NCI-H146 (cell line): ENCODE measurements at regions not wholly inside any gene's neighbourhood (a gene's known extent, or its start where the extent isn't known, plus 50 kb on each side); places are given as distances from the start of the nearest gene placed in this dataset.
"Not testable (repeated sequence)": the region's sequence is repeated elsewhere in the genome, so short reads cannot be mapped to it uniquely, and the experiment has no call there.

ENCODE experiments used
- DNase-seq: peaks from one replicate; lab custom pipeline; 2025; lab: John Stamatoyannopoulos, UW

DNA sequence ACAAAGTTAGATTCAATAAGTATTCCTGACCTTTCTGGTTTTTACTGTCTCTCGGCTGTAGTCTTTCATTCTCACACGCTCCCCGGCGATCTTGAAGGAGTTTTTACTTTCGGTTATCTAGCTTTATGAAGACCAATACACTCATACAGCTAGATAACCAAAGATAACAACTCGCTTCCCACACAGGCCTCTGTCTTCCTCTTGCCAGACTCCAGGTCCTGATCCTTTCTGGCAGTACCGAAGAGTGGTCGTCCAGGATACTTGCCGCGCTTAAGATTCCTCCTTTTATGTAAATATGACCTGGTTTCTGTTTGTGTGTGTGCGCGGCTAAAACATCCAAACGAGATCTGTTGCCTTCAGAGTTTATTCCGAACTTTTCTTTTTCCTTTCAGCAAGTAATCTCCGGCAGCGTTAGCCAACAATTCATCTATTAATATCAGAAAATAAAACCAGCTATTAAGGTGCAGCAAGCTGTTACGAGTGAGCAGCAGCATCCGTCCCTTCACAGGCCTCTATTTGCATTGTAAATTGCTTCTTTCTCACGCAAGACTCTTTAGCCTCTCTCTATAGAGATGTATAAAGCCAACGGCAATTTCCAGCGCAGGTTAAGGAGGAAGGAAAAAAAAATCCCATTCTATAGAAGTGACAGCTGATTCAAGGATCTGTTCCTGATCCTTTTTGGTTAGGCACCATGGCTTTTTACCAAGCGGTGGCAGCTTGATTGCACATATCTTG is 216.1 kb downstream of the MEF2C start:
- peak; percentile 38 for DNase-seq

DNA sequence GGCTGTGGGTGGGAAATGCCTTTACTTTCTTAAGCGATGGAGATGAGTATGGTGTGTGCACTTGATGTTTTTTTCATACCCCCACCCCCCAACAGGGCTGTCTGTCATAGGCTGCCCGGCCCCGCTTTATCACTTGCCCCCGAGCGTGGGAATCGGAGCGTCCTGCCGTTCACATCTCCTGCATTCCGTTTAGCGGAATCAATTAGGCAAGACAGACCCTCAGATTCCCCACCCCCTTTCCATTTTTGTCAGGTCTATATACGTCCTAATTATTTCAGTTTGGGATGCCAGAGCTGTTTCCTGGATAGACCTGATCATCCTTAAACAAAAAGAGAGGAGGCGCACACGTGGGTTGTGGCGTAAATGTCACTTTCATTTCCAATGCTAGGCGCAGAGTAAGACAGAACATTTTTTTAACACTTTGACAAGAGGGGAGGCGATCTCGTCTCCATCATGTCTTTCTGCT is 217.2 kb downstream of the MEF2C start:
- no peak for DNase-seq

DNA sequence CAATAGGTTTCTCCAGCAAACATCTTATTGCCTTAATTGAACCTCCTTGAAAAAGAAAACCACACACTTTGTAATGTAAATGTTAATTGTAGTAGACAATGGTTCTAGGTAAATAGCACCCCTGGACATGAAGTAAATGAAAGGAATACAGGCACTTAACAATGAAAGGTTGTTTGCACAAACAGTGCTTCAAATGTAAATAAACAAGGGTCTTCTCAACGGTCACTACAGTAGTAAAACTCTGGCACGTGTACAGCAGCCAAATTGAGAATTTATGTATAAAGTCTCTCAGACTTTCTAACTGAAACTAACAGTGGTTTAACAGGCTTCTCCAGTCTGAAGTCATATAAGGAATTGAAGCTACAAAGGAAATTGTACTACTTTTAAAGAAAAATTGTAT is 218.3 kb downstream of the MEF2C start:
- DNase-seq, result no peak

DNA sequence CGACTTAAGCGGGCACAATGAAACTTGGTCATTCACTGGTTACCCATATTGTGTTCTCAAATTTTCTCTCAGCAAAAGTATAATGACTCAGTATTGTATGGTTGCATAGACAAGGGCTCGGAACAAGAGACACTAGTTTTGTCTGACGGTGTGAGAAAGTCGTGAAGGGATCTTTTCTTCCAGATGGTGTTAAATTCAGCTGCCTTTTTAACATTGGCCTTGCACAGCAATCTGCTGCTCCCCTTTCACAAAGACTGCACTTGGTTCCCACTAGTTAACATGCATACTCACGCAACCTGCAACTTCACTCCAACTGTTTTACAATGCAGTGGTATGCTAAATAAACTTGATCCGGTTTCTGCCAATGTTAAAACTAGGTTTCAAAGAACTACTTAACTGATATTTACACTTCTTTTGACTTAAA is 219.2 kb downstream of the MEF2C start:
- DNase-seq, result no peak

DNA sequence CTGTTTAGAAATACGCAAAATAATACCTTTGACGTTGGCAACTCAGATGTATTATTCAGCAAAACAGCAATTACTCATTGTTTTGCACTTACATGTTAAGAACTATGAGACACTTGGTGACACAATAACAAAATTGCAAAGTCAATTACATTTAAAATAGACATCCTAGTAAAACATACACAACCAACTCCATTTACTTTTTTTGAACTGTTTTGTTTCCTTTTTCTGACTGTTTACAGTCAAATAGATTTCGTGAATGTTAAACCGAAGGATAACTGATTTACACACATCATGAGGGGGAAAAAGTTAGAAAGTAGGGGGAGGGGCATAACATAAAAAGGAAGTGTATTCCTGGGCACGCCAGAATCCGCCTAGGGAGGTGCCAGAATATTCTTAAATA is 220.1 kb downstream of the MEF2C start:
- DNase-seq, result no peak

DNA sequence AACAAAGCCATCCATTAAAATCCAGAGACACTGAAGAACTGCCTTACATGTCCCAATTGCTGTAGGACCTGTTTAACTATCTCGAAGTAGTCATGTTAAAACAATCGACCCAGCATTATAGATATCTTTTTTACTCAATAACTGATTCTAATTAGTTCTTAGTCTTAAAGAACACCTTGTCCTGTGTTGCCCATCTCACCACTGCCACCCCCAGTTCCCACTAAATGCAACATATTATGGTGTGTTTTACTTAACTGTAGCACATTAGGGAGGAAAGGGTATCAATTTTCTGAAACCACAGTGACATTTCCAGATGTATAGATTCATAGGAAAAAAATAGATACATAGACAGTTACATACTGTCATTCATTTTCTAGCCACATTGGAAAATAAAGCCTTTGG is 221.2 kb downstream of the MEF2C start:
- no peak for DNase-seq

DNA sequence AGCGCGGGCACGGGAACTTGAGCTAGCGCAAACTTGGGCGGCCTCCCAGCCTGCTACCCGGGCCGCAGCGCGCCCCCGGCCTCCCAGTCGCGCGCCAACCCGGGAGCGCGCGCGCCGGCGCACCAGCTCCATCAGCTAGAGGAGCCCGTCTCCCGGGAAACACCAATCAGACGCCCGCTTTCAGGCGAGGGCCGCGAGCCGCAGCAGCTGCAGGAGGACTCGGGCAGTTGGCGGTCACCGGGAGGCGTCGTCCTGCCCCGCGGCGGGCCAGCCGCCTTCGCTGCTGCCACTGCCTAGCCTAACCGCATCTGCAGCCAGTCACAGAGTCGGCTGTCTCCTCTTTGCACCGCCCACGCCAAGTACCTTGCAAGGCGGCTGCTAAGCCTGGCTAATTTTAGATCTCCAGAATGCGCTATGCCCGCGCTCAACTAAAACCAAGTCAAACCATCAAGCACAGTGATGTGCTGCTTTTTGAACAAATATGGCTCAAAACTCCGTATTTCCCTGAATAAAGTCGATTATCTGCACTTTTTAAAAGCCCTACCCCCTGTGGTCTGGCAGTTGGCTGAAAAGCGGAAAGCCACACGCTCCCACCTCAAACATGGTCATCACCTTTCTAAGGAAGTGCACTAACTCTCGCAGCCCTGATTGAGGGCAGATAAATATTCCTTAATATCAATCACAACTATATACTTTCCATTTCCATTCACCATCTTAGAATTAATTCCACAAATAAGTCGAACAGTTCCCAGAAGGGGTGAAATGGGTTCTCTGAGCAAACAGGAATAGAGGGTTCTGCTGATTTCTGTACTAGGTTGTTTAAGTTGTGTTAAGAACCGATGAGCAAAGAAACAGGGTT is 221.8 kb downstream of the MEF2C start:
- peak; percentile 92 for DNase-seq

DNA sequence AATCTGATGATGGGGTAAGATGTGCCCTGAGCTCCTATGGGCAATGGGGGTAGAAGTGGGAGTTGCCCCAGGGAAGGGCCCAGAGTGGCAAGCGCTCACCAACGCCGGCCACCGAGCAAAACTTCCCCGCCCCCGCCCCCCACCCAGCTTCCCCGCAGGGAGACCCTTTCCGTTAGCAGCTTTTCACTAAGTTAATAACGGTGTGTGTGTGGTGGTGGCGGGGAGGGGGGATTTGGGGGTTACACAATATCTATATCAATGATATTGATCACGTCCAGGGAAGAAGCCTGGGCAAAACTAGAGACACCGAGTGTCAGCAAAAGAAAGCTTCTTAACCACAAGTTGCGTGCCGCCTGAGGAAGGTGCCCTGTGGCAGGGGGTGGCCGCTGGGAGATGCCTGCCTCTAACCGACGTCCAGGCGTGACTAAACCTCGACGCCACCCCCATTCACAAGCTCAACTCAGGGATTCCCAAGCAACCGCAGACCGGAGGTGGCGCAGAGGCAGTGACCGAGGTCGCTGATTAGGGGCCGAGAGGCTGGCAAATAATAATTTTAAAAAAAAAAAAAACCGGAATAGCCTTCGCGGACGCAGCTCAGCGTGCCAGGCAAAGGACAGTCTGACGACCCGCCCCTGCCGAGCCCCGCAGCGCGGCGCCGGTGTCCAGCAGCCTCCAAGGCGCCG is 222.6 kb downstream of the MEF2C start:
- DNase-seq, result peak; percentile 74

DNA sequence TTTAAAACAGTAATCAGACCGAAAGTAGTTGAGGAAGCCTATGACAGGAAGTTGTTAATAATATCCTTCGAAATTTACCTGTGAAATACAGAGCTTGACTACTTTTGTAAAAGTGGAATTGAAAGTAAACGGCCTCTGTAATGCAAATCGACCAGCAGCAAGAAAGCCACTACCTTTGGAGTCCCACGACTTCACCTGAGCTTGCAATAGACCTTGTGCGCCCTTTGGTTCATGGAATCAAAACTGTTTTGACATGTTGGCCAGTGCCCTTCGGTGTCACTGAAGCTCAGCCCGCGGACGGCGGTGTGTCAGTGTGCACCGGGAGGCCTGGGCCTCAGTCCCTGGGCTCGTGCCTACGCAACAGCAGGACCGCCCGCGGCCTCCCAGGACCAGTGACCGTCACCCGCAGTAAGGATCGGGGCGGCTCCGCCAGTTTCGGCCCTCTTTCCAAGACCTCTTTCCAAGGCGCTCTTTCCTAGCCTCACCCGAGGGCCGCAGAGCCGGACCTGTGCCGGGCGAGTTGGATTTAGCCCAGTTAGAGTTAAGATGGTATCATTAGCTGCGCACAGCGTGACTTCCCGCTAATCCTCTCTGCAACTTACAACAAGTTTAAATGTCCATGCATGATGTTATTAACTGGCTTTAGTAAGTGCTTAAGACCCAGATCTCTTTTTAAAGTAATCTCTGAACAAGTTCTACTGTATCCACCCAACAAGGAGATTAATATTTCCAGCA is 223.3 kb downstream of the MEF2C start:
- DNase-seq, result no peak

DNA sequence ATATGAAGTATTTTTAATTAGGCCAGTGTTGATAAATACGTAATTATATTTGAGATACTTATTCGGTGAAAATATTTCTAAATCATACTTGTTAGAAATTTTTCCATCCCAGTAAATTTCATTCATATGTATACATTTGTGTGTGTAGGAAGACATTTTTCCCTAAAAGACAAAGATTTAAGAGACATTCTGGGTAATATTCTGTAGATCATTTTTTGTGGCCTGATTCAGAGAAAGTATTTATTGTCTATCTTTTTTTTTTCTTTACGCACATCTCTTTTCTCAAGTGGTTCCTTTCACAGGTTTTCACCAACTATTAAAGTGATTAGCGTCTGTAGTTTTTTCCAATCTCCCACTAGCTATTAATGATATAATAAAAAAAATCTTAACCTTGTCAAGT is 224.1 kb downstream of the MEF2C start:
- no peak for DNase-seq

DNA sequence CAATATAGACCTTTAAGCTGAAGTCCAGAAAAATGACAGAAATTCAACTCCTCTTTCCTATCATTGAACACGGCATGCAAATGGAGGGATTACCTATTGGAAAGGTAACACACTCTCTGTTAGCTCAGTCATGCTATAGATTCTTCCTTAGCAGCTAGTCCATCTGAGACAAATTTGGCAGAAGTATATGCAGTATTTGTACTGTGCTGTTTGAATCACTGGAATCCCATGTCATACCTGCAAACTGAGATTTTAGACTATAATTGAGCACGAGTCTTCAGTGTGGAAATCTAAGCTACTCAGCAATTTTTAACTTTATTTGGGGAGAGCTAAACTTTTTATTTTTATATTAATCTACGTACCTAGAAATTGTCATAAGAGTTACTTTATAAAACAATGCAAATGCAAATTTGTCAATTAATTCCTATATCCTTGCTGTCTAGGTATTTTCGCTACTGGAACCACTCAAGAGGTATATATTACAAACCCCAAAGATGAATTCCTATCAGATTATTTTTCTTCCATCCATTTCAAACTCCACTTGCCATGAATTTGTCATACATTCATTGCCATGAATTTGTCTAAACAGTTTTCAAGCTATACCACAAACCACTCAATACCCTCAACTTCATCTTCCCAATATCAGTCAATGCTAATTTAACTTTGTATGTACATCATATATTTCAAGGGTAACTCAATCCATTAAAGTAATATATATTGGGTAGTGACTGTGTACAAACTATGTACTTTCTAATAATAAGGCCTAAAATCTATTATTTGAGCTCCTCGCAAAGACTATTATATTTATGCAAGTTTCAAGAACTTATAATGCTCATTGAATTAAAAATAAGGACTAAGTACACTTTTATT is 224.8 kb downstream of the MEF2C start:
- no peak for DNase-seq

DNA sequence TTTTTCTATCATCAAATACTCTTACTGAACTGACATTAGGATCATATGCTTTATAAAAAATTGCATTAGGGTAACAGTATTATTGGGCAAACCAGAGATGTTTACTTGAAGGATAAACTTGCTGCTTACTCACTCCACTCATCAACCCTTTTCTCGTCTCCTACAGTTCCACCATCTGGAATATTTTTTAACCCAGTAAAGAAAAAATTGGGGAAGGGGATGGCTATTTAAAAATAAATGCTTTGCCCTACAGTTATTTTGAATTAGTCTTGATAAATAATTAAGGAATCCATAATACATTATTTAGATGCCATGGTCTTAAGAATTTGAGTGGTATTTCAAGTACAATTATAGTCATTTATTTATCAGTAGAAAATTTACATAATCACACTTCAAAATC is 225.8 kb downstream of the MEF2C start:
- DNase-seq, result no peak

DNA sequence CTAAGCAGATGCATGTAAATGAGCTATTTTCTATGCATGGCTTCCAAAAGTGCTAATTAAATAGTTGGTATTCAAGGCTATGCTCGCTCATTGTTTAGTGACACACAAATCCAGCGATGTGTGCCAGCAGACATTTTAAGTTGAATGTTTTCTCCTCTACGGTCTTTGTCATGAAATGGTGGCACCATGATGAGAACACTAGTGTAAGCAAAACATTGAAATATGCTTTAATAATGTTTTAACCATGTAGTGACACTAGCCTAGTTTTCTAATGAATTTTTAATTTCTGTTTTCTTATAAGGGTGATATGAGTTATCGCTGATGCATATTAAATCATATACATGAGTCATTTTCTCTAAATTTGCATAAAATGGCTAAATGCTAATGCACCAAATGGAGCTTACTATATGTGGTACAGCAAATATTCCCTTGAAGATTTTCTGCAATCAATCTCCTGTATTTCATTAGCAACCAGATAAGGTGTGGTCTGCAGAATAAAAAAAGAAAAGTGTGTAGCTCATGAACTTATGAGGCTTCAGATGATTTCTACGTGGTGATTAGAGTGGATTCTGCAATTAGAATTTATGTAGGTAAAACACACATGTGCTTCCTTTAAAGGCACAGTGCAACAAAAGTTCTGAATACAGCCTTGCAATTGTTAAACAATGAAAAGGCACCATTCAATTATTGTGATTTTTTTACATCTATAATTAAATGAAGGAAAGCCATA is 226.6 kb downstream of the MEF2C start:
- no peak for DNase-seq

DNA sequence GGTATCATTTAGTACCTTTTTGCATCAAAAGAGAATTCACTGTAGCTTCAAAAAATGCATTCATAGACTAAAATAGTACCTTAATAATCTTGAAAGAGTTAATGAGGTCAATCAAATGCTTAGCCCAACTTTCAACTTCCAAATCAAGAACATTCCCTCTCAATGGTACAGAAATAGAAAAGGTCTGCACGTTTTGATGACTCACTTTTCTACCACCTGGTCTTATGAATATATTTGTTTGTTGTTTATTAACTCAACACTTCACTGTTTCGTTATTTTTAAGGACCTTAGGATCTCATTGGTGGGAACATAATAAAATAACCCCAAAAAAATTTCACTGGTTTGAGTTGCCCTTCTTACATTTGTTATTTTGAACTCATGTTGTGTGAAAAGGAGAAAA is 229.5 kb downstream of the MEF2C start:
- DNase-seq, result no peak

DNA sequence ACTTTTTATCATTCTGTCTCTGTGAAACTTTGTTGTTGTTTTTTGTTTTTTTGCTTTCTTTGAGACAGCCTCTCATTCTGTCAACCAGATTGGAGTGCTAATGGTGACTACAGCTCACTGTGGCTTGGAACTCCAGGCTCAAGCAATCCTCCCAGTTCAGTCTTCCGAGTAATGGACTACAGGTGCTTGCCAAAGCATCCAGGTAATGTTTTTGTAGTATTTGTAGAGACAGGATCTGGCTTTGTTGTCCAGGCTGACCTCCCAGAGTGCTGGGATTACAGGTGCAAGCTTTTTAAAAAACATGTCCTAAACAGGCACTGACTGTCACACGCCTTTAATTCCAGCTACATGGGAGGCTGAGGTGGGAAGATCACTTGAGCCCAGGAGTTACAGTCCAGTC is 235.1 kb downstream of the MEF2C start:
- no peak for DNase-seq

DNA sequence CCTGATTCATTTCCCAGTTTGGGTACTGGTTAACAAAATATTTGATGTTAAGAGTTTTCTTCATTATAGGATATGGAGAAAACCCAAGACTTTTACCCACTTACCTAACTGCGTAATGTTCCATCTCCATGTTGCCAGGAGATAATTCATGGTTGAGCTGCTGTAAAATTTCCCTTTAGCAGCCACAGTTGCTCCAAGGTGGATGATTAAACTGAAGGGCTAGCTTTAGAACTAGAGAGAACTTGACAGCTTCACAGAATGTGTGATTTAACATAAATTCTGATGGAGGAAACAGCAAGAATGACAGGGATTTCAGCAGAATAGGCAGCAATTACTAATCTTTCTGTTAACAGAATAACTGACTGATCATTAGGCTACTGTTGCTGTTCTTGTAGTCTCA is 236.1 kb downstream of the MEF2C start:
- no peak for DNase-seq

DNA sequence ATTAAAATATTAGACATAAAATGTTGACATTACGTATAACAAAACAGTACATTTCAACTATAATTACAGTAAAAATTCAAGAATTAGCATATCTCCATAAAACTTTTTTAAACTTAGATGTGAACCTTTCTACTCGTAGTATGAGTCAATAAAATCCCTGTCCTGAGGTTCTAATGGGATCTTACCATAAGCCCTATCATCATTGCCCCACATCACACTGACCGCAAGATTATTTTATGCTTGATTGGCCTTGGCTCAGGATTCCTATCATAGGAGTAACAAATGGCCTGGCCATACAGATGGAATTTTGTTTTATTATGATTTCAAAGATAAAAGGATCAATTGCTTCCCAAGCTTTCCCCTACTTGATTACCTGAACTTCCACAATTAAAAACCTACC is 238.3 kb downstream of the MEF2C start:
- DNase-seq, result no peak

DNA sequence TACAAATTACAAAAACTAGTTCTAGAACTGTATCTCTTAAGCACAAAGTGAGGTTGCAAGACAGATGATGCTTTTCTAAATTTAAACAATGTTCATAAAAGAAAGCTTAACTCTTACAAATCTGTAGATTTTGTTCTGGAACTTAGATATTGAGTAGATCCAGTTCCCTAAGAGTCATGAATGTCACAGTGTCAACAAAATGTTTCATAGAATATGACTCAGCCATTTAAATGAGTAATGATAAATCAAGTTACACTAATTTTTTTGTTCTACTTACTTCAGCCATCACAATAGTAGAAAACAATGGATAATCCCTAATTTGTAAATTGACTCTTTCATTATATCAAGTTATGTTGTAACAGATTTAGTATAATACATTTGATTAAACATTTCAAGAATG is 239.7 kb downstream of the MEF2C start:
- DNase-seq, result no peak

DNA sequence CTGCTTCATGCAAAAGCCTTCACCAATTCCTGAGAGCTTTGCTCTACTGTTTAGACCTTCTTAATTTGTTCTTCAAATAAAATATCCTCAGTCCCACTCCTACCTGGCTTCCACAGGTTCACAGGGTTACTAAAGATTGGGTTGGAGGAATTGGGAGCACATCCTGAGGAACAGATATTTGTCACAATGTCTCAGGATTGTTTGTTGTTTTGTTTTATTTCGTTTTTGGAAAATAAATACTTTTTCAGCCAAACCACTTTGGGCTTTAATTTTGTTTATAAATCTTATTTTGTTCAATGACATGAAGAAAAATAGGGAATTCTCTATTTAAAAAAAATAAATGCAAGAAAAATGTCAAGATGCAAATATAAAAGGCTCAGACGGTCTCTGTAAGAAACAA is 249.0 kb downstream of the MEF2C start:
- no peak for DNase-seq

DNA sequence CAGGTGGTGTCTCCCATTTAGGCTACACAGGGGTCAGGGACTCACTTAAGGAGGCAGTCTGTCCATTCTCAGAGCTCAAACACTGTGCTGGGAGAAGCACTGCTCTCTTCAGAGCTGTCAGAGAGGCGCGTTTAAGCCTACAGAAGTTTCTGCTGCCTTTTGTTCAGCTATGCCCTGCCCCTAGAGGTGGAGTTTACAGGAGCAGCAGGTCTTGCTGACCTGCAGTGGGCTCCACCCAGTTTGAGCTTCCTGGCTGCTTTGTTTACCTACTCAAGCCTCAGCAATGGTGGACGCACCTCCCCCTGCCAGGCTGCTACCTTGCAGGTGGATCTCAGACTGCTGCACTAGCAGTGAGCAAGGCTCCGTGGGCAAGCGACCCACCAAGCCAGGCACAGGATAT is 260.1 kb downstream of the MEF2C start:
- not testable (repeated sequence) for DNase-seq
